SK-N-SH (cell line): ENCODE measurements at regions not wholly inside any gene's neighbourhood (a gene's known extent, or its start where the extent isn't known, plus 50 kb on each side); places are given as distances from the start of the nearest gene placed in this dataset.

ENCODE experiments used
- CTCF ChIP-seq: fragments of 200-600 bp; sonication (generic); IDR thresholded peaks from 2 replicates; pipeline ENCODE4 v1.6.1; 2017; ENCODE audit warnings: antibody characterized with exemption, mild to moderate bottlenecking, moderate library complexity
- EP300 ChIP-seq, 2 experiments: IDR thresholded peaks; 2 replicates each; pipeline versions ENCODE4 v1.4.0 to v1.6.1; 2012; ENCODE audit warnings: borderline replicate concordance in 1 of 2, low read depth in 1 of 2, low read length in 1 of 2
- MAX ChIP-seq: IDR thresholded peaks from 2 replicates; pipeline ENCODE4 v1.4.0; 2012; ENCODE audit warnings: low read depth
- MXI1 ChIP-seq: IDR thresholded peaks from 2 replicates; pipeline ENCODE4 v1.6.1; 2012; ENCODE audit warnings: mild to moderate bottlenecking, low read depth, low read length, improper control_type of control experiment
- PBX3 ChIP-seq: IDR thresholded peaks from 2 replicates; pipeline ENCODE4; 2012
- POLR2AphosphoS5 ChIP-seq: IDR thresholded peaks from 2 replicates; pipeline ENCODE4 v1.6.1; 2012; ENCODE audit warnings: low read depth, low read length
- REST ChIP-seq: IDR thresholded peaks from 2 replicates; pipeline ENCODE4 v1.6.1; 2012; ENCODE audit warnings: mild to moderate bottlenecking, low read depth, low read length, moderate library complexity
- TAF1 ChIP-seq: IDR thresholded peaks from 2 replicates; pipeline ENCODE4 v1.6.1; 2012; ENCODE audit warnings: low read depth, mild to moderate bottlenecking, low read length, moderate library complexity, borderline replicate concordance
- TEAD4 ChIP-seq: IDR thresholded peaks from 2 replicates; pipeline ENCODE4 v1.4.0; 2012; ENCODE audit warnings: mild to moderate bottlenecking, borderline replicate concordance; ENCODE audit not compliant: insufficient read depth
- USF1 ChIP-seq: IDR thresholded peaks from 2 replicates; pipeline ENCODE4 v1.4.0; 2012; ENCODE audit warnings: low read depth, borderline replicate concordance

- TF ChIP-seq CTCF (no peak), POLR2AphosphoS5 (no peak), REST (no peak), EP300 (IDR thresholded peaks at IDR 0.05; ENCODE audit: borderline replicate concordance in 1 of 2, low read depth in 1 of 2, low read length in 1 of 2) (no peak), PBX3 (no peak), MXI1 (no peak), TEAD4 (no peak), USF1 (no peak), TAF1 (no peak), MAX (no peak)
These were observed 65.5 kb upstream of the TRIM2 start for GRCh38 chr4:153138736-153139135.
